ENCODE measurements at regions not wholly inside any gene's neighbourhood (a gene's known extent, or its start where the extent isn't known, plus 50 kb on each side); places are given as distances from the start of the nearest gene placed in this dataset.

DNA sequence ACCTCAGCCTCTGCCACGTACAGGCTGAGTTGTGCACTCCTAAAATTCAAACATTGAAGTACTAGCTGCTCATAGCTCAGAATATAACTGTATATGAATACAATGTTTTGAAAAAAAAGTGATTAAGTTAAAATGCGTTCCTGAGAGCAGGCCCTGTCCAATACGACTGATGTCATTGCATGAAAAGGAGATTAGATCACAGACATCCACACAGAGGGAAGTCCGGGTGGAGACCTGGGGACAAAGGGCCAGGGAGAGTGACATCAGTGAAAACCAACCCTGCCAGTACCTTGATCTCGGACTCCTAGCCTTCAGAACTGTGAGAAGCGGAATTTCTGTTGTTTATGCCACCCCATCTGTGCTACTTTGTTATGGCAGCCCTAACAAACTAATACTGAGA lies 311.4 kb upstream of the NR2F2 start:
- no peak for DNase-seq

DNA sequence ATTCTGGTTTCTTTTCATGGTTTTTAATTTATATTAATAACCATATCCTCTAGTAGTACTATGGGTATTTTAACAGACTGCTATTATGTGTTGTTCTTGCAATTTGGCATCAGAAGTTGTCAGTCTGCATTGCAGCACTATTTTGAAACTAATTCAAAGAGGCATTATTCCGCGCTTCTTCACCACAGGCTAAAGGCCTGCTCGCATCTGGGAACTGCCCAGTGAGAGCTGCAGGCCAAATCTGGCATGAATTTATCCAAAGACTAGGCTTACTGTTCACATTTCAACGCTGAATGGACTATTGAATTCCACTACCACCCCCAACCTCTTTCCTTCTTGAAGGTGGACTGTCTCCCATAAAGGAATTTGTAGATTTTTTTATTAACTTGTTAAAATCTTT lies 310.4 kb upstream of the NR2F2 start:
- no peak for DNase-seq

DNA sequence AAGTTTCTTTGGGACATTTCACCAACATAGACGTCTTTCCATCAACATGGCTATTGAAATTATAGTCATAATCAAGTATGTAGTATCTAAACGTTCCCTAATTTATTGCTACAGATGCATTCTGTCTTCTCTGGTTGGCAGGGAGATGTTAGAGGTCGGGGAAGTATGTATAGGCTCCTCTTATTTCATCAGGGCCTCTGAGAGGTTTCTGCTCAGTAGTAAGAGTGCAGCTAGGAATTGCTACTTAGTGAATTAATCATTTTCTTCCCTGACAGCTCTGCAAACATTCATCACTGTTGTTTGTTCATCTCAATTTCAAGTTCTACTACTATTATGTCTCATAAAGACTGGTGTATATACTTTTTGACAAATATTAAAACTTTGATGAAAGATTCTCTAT lies 309.7 kb upstream of the NR2F2 start:
- DNase-seq = no peak

DNA sequence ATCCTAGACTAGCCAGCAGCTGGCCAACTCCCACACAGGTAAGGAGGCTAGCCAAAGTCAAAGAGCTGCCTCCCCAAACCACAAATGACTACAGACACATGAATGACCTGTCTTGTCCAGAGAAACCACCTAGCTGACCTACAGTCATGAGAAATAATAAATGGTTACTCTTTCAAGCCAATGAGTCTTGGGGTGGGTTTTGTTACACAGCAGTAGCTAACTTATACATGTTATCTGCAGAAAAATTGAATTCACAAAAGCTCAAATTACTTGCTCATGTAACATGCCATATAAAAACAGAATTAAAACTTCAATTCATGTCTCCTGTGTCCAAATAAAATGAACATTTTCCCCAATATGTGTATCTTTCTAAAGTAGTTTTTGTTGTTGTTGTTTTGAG lies 307.4 kb upstream of the NR2F2 start:
- DNase-seq = no peak

DNA sequence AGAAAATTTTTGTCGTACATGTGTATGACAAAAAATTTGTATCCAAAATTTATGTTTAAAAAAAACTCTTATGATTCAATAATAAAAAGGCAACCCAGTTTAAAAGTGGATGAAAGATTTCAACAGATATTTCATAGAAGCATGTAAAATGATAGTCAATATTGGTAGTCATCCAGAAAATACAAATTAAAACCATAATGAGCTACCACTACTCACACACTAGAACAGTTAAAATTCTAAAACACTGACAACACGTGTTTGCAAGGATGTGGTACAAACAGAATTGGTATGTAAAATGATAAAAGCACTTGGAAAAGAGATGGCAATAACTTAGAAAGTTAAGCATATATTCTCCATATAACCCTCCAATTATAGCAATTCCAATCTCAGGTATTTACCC lies 303.0 kb upstream of the NR2F2 start:
- DNase-seq = no peak

DNA sequence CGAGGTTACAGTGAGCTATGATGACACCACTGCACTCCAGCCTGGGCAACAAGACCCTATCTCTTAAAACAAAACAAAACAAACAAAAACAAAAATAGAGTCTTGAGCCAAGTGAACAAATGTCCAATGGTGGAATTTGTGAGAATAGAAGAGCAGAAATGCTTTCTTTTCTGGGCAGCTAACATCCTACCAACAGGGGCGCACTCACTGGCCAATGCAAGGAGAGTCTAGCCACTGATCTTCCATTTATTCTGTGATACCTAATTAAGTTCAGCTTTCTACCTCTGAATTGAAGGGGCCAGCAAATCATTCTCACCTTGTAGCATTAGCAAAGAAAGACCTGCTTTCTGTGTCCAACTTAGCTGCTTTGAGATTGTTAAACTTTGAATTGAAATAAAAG lies 301.9 kb upstream of the NR2F2 start:
- no peak for DNase-seq

DNA sequence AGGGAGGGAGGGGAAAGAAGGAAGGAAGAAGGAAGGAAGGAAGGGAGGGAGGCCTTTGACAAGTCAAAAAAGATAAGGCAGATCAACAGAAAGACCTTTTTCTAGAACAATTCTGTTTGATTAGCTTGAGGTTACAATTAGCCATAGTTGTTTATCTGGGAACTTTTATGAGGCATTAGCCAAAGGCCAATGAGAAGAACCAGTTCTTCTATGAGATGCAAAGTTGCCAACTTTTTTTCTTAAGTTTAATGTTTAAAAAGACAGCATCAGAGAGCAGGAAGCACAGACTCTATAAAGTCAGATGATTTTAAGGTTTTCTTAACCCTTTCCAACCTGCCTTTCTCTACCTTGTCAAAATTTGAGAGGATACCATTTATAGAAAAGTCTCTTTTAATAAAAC lies 301.3 kb upstream of the NR2F2 start:
- DNase-seq = no peak

DNA sequence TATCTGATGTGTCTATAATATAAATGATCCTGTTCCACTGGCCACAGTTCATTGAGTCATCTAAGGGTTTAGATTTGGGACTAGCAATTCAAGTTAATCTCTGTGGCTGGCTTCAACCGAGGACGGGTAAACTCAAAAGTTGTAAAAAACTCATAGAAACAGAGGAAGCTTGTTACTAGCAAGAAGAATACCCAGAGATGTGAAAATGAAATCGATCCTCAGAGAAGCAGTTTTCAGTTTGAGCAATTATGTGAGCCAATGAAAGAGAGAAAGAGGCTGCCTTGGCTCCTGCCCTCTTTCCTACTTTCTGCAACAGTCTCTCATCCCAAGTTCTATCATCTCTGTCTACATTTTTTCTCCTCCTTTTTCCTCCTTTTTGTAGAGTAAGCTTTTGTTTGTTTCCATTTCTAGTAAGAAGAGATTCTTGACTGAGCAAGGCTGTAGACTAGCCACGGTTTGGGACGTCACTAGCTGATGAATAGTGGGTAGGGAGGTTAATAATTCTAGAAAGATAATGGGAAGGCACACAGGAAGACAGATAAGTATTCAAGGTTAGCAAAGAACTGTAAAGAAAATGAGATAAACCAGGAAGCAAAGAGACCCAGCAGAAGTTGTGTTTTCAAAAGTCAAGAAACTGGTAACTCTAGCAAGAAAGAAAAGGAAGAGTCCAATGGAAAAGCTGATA lies 298.9 kb upstream of the NR2F2 start:
- no peak for DNase-seq

DNA sequence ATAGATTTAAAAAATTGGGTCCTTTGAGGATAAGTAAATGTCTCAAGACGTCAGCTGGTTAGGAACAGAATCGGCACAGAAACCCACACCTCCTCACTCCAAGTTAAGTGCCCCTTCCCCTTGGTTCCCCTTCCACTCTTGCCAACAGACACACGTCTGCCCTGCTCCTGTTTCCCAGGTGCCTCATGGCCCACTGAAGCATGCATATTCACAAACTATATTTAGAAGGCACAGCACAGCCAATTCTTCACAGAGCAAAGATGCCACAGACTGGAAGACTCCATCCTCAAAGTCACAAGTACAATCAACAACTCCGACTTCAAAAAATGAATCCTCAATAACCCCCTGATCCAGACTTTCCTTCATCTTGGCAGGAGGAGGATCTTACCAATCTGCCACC lies 295.4 kb upstream of the NR2F2 start:
- DNase-seq = no peak

DNA sequence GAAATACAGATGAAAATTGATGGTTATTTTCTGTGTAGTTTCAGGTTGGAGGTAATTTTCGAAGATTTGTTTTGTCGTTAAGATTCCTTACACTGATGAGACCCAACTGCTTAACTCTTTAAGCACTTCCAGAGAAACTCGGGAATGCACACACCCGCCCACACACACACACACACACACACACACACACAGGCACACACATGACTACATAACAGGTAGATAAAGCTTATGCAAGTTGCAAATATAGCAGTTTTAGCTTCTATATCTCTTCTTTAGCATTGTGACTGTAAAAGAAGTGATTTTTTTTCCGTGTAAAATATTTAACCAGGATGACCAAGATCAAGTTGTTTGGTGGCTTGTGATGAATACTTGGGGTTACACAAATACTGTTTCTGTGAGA lies 294.9 kb upstream of the NR2F2 start:
- no peak for DNase-seq

DNA sequence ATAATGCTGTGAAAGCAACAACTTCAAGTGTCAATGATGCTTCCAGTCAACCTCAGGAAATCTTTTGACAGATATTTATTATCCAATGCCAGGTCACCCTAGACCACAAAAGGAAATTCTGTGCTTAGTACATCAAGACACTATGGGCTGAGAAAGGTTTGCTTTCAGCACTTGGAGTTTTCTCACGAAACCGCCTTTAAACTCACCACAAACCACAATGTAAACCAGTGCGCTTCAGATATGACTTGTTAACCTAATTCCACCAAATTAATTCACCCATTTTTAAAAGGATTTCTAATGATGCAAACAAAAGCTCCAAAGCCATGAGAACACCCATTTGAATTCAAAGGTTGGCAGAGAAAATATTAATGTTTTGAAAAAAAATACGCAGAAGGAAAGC lies 292.9 kb upstream of the NR2F2 start:
- no peak for DNase-seq

DNA sequence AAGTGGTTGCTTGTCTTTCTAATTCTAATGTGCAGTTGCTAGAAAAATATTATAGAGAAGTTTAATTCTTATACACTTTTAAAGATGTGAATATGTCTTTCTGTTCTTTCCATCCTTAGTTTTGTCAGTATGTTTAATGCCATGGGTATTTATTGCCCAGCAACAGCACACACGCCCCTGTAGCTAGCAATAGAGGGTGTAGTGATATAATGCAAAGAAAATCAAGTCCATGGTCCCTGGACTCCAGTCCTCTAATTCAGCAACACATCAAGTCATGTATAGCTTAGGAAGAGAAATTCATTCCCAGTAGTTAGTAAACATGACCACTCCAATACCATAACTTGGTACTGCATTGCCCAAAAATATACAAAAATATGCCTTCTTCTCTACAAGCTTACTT lies 292.4 kb upstream of the NR2F2 start:
- no peak for DNase-seq

DNA sequence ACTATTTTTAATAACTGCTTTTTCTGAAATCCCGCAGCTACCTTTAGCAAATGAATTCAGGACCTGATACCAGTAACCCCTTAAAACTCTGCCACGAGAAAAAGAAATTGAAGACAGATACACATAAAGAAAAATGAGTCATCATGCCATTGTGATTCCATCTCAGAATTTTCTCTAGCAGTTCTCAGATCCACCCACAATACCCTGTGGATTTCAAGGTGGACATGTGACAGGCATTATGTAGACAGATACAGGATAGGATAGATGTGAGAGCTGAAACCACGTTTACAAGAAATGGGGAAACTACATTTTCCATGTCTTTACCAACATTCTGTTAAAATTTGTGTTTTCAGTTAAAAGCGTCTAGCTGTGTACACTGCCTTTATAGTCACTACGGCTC lies 291.9 kb upstream of the NR2F2 start:
- DNase-seq = no peak

DNA sequence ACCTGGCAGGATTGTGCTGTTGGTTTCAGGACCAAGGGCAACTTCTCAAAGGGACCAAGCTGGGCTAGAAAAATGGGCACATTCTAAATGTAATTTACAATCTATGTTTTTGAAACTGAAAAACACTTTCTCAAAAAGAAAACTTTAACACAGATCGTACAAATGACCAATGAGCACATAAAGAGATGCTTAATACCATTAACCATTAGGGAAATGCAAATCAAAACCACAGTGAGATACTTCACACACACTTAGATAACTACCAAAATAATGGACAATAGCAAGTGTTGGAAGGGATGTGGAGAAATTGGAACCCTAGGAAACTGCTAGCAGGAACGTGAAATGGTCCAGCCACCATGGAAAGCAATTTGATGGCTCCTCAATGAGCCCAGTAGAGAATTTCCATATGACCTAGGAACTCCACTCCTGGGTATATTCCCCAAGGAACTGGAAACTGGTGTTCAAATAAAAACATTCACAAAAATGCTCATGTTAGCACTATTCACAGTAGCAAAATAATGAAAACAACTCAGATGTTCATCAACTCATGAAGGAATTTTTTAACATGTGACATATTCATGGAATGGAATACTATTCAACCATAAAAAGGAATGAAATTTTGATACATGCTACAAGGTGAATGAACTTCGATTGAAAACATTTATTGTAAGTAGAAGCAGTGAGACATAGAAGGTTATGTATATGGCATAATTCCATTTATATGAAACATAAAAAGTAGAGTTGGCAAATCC lies 288.3 kb upstream of the NR2F2 start:
- no peak for DNase-seq

DNA sequence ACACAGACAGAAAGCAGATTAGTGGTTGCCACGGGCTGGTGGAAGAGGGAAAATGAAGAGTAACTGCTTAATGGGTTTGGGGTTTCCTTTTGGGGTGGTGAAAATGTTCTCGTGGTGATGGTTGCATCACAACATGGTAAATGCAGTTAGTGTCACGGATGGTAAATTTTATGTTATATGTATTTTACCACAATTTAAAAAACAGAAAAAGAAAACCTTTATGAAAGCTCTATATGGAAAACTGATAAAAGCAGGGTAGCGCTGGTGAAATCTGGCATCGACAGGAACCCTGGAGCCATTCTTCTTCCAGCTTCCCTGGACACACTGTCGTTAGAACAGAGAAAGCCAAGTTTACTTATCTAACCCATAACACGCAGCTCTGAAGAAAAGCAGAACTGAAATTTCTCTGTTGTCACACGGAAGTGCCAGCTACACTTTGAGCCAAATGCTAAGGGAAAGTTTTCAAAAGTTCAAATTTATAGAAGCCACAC lies 287.7 kb upstream of the NR2F2 start:
- no peak for DNase-seq

DNA sequence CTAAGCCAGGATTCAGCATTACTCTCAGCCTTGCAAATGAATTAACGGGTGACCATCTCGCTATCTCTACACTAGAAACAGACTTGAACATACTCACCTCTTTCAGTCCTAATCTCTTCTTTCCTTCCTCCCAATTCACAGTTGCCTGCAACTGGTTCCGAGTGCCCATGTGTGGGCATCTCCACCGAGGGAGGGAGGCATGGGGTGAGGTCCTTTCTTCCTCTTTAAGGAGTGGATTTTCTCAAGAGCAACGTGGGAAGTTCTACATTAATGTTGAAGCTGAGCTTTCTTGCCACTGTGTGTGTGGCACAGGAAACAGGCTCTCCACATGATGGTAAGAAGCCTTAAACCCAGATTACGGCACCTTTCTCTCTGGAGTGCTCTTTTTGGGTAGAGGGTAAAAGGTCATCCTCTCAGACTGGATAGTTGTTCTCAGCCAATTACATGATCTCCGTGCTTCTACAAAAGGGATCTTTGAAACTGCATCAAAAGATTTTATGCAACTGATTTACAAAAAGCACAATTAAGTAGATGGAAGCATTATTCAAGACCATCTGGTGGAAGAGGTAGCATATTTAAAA lies 286.8 kb upstream of the NR2F2 start:
- no peak for DNase-seq

DNA sequence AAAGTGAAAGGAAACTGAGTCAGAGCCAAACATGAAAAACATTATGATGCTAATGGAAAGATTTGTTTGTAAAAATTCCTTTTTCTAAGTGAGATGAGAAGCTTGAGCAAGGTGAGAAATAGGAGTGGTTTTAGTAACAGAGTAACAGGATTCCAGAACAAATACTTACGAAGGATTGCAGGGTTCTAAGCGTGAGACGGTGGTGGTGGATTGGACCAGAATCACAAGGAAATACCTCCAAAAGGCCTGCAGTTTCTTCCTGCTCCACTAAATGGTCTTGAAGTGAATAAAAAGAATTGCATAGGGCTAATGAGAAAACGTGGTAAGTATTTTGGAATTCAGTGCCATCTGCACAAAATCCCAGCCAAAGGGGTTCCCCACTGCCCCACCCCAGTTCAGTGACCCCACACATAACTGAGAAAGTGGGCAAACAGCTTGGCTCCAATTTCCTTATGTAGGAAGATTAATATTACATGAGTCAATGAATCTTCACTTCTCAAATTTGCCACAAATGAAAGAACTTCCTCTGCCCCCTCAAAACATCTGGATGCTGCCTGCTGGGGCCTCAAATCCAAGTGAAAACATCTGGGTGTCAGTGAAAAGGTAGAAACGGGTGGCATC lies 283.8 kb upstream of the NR2F2 start:
- DNase-seq = no peak

DNA sequence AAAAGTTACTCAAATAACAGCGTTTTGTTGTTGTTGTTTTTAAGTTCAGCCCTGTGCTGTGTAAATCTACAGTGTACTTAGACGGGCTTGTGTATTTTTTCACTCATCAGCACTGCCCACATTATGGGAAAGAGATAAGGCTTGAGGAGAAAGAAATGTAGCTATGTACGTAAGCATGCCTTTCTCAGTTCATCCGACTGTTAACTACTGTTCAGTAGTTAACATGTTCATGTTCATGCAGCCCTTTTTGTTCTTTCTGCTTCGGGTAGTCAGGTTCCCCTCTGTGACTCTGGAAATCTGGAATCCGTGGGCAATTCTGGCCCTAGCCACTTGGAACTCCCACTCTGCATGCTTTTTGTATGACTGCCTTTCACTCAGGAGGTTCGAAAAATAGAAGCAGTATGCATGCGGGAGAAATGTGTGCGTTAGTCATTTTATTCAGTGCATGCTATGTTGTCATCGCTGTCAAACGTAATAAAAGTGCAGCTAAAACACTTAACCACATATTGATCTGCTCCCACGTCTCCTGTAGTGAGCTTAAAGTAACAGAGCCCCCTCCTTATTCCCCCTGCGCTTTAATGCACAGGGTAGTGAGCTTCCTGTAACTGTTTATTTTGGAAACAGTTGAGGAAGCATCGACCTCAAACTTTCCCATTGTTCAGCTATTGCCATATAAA lies 283.1 kb upstream of the NR2F2 start:
- DNase-seq = no peak

DNA sequence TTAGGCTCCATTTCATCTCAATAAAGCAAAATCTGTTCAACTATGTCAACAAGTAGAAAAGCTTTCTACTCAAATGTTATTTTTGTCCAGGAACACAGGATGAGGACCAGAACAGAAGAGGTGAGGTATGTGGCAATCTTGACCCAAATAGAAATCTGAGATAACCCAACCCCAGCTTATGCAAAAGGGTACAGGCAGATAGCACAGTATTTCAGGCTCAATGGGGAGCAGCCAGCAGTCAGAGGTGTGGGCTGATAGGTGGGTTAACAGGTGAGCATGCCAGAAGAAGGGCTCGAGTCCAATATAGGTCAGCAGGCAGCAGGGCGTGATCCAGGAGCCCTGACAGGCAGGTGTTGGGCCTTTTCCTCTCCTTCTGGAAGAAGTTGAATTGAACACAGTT lies 281.2 kb upstream of the NR2F2 start:
- no peak for DNase-seq

DNA sequence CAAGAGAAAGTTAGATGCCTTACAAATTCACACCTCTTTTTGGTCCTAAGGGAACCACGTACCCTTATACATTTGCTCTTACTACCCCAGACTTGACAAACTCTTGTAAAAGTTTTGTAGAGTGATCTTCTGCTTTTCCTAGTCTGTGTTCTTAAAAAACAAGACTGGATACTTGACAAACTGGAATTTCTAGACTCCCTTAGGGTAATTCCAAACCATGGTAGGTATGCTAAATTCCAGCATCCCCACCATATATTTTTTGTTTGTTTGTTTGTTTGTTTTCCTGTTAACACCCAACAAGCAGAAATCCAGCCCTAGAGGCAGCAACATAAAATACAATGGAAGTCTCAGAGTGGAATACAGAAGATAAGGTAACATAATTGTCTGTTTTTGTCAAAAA lies 280.7 kb upstream of the NR2F2 start:
- no peak for DNase-seq

DNA sequence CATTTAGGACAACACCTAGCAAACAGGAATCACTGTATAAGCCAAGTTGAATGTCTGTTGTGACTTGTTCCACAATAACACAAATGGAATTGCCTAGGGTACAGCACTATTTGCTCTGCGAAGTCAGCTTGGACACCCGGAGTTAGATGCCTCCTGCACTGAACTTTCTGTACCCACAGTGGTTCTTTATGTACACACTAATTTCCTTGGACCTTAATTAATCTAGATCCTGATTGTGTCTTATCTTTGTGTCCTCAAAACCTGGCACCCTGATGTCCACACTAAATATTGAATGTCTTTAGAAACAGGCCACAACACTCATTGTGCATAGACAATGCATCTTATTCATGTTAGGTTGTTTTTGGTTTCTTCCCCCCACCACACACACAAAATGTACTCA lies 278.9 kb upstream of the NR2F2 start:
- DNase-seq = no peak

DNA sequence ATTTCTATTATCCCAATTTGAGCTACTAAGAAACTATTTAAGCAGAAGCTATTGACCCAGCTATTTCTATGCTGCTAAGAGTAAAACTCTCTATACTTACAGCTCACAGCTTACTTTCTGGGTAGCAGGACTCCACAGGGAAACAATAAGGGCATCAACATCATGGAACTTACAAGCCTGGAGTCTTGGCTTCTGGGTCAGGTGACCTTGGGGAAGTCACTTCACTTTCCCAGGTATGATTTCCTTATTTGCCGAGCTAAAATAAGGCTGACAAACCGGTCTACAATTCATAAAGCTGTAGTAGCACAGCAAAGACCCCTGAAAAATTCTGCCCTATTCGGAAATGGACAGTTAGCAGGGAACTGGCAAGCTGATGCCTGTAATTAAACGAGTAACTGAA lies 278.3 kb upstream of the NR2F2 start:
- no peak for DNase-seq

Data from right lung (tissue), 2 donors.